Testis (tissue), 2 donors: ENCODE measurements at regions not wholly inside any gene's neighbourhood (a gene's known extent, or its start where the extent isn't known, plus 50 kb on each side); places are given as distances from the start of the nearest gene placed in this dataset.

ENCODE experiments used
- CTCF ChIP-seq, 3 experiments: fragments of 450-650 bp in 2 of 3; fragments of 200-600 bp in 1 of 3; sonication (generic) in 1 of 3; IDR thresholded peaks; one replicate each; pipeline ENCODE4 v1.5.1; 2016 to 2019; ENCODE audit warnings: antibody characterized with exemption in 3 of 3, mild to moderate bottlenecking in 2 of 3, moderate library complexity in 1 of 3
- POLR2A ChIP-seq: fragments of 450-650 bp; IDR thresholded peaks from one replicate; pipeline ENCODE4 v1.6.1; 2017; ENCODE audit warnings: antibody characterized with exemption, mild to moderate bottlenecking, moderate library complexity

DNA sequence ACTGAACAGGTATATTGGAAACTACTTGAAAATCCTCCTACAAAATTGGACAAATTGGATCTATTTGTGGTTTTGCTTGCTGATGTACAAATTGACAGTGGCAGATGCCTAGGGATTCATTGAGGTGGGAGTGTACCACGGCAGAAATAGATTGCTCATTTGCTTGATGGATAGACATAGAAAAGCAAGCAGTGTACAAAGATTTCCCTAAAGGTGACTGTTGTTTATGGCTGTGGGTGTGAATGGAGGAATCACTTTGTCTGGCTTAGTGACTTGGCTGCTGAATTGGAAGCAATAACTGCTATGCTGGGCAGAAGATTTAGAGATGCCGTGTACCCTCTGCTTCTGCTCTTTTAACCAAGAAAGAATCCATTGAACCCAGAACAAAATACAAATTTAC, 191.0 kb upstream of the GRID2 start:
- TF ChIP-seq CTCF (IDR thresholded peaks at IDR 0.05) (no peak), POLR2A (no peak)
